KMS-11 (cell line): ENCODE measurements at regions not wholly inside any gene's neighbourhood (a gene's known extent, or its start where the extent isn't known, plus 50 kb on each side); places are given as distances from the start of the nearest gene placed in this dataset.

Experiments
- H2AFZ ChIP-seq: fragments of 200-600 bp; sonication (generic); 2 replicates; pipeline ENCODE4 v1.6.1; 2016; ENCODE audit warnings: antibody characterized with exemption, mixed run types, low read depth
- H3K27ac ChIP-seq: fragments of 200-600 bp; sonication (generic); 2 replicates; pipeline ENCODE4 v1.6.1; 2016; ENCODE audit warnings: mild to moderate bottlenecking, mixed run types
- H3K27me3 ChIP-seq: fragments of 200-600 bp; sonication (generic); 2 replicates; pipeline ENCODE4 v1.6.1; 2017; ENCODE audit warnings: mild to moderate bottlenecking, low read depth, mixed run types, moderate library complexity; ENCODE audit not compliant: insufficient read depth
- H3K36me3 ChIP-seq: fragments of 200-600 bp; sonication (generic); 2 replicates; pipeline ENCODE4 v1.6.1; 2017; ENCODE audit warnings: mild to moderate bottlenecking, mixed run types; ENCODE audit not compliant: insufficient read depth
- H3K4me1 ChIP-seq: fragments of 200-600 bp; sonication (generic); 2 replicates; pipeline ENCODE4 v1.6.1; 2016; ENCODE audit warnings: mild to moderate bottlenecking, low read depth, mixed run types; ENCODE audit not compliant: poor library complexity, severe bottlenecking
- H3K4me2 ChIP-seq: fragments of 200-600 bp; sonication (generic); 2 replicates; pipeline ENCODE4 v1.7.0; 2016; ENCODE audit warnings: mild to moderate bottlenecking, mixed run types
- H3K4me3 ChIP-seq: fragments of 200-600 bp; sonication (generic); IDR thresholded peaks from 2 replicates; pipeline ENCODE4 v1.6.1; 2017; ENCODE audit warnings: low read depth, low read length, mixed read lengths; ENCODE audit not compliant: insufficient read depth
- H3K79me2 ChIP-seq: fragments of 200-600 bp; sonication (generic); 2 replicates; pipeline ENCODE4 v1.6.1; 2016; ENCODE audit warnings: low read depth, mixed run types; ENCODE audit not compliant: insufficient read depth
- H3K9ac ChIP-seq: fragments of 200-600 bp; sonication (generic); 2 replicates; pipeline ENCODE4 v1.6.1; 2016; ENCODE audit warnings: mild to moderate bottlenecking, mixed run types
- H4K20me1 ChIP-seq: fragments of 200-600 bp; sonication (generic); 2 replicates; pipeline ENCODE4 v1.6.1; 2016; ENCODE audit warnings: mild to moderate bottlenecking, mixed run types; ENCODE audit not compliant: insufficient read depth
- CTCF ChIP-seq: fragments of 200-600 bp; sonication (generic); conservative IDR thresholded peaks from 2 replicates; pipeline ENCODE4 v1.6.1; 2017; ENCODE audit warnings: low read depth, mild to moderate bottlenecking, antibody characterized with exemption, low read length, moderate library complexity, mixed read lengths

- Histone ChIP-seq H3K4me3 (no peak overlapping the region), H3K79me2 (no peaks in the 10 kb centered on the region), H3K36me3 (no peaks in the 10 kb centered on the region), H3K4me1 (no peaks in the 10 kb centered on the region), H2AFZ (no peak overlapping the region), H3K9ac (no peak overlapping the region), H4K20me1 (no peaks in the 10 kb centered on the region), H3K27ac (no peak overlapping the region), H3K27me3 (no peaks in the 10 kb centered on the region), H3K4me2 (no peak overlapping the region)
- TF ChIP-seq CTCF = no peak
These were observed 982.9 kb upstream of the TMEM132C start for GRCh38 chr12:127284021-127284420.

- no peaks in the 10 kb centered on the region for H3K36me3 ChIP-seq
- no peak overlapping the region for H2AFZ ChIP-seq
- H3K4me1 ChIP-seq = no peaks in the 10 kb centered on the region
- no peaks in the 10 kb centered on the region for H3K79me2 ChIP-seq
- H3K4me3 ChIP-seq = no peak overlapping the region
- no peak overlapping the region for H3K9ac ChIP-seq
- H3K27ac ChIP-seq = no peak overlapping the region
- H3K4me2 ChIP-seq = no peak overlapping the region
- no peaks in the 10 kb centered on the region for H3K27me3 ChIP-seq
- no peaks in the 10 kb centered on the region for H4K20me1 ChIP-seq
- TF ChIP-seq CTCF = no peak
These were observed 982.0 kb upstream of the TMEM132C start for GRCh38 chr12:127284870-127285431.

- no peaks in the 10 kb centered on the region for H3K4me1 ChIP-seq
- no peak for TF ChIP-seq CTCF
- no peak overlapping the region for H3K27ac ChIP-seq
These were observed 980.7 kb upstream of the TMEM132C start for GRCh38 chr12:127286281-127286680.

GRCh38 chr12:127287256-127287655 is 979.7 kb upstream of the TMEM132C start:
- H3K4me1 ChIP-seq = no peaks in the 10 kb centered on the region
- no peak overlapping the region for H3K4me3 ChIP-seq
- no peaks in the 10 kb centered on the region for H3K36me3 ChIP-seq
- TF ChIP-seq CTCF = no peak
- H2AFZ ChIP-seq = no peak overlapping the region
- no peak overlapping the region for H3K4me2 ChIP-seq
- H3K79me2 ChIP-seq = no peaks in the 10 kb centered on the region
- no peak overlapping the region for H3K27ac ChIP-seq
- H4K20me1 ChIP-seq = no peaks in the 10 kb centered on the region
- no peak overlapping the region for H3K9ac ChIP-seq
- H3K27me3 ChIP-seq = no peaks in the 10 kb centered on the region

More at GRCh38 chr12:127286281-127286680, 980.7 kb upstream of the TMEM132C start:
- H4K20me1 ChIP-seq = no peaks in the 10 kb centered on the region
- H3K9ac ChIP-seq = no peak overlapping the region
- no peak overlapping the region for H3K4me3 ChIP-seq
- no peaks in the 10 kb centered on the region for H3K79me2 ChIP-seq
- no peaks in the 10 kb centered on the region for H3K27me3 ChIP-seq
- H3K4me2 ChIP-seq = no peak overlapping the region
- no peak overlapping the region for H2AFZ ChIP-seq
- no peaks in the 10 kb centered on the region for H3K36me3 ChIP-seq
